Small intestine (tissue), 7 donors: ENCODE measurements at regions not wholly inside any gene's neighbourhood (a gene's known extent, or its start where the extent isn't known, plus 50 kb on each side); places are given as distances from the start of the nearest gene placed in this dataset.
A peak's percentile ranks its signal among the peaks of the same experiment; 100 is the strongest.

ENCODE experiments used
- DNase-seq, 2 donors: peaks; one replicate each; pipeline versions ENCODE4 v3.0.0 to v3.0.0-alpha.2; 2013
- FAIRE-seq: peaks from 2 replicates; lab custom pipeline; 2012; peaks lifted over from hg19 to GRCh38; lab: Jason Lieb, UNC
- H3K27ac ChIP-seq, 3 donors: one replicate each; pipeline ENCODE4 v1.5.1; 2013; ENCODE audit warnings: low read length in 2 of 3, mild to moderate bottlenecking in 2 of 3, control low read depth in 1 of 3, inconsistent platforms in 1 of 3, low read depth in 1 of 3, moderate library complexity in 1 of 3
- H3K27me3 ChIP-seq, 3 donors: one replicate each; pipeline ENCODE4 v1.6.1; 2013; ENCODE audit warnings: low read length in 3 of 3, inconsistent platforms in 1 of 3; ENCODE audit not compliant: control insufficient read depth in 3 of 3, insufficient read depth in 3 of 3
- H3K36me3 ChIP-seq, 3 donors: one replicate each; pipeline ENCODE4 v1.6.1; 2013; ENCODE audit warnings: low read length in 3 of 3, inconsistent platforms in 1 of 3, low read depth in 1 of 3, mild to moderate bottlenecking in 1 of 3, moderate library complexity in 1 of 3; ENCODE audit not compliant: control insufficient read depth in 3 of 3, insufficient read depth in 2 of 3
- H3K4me1 ChIP-seq, 3 donors: one replicate each; pipeline ENCODE4 v1.6.1; 2013; ENCODE audit warnings: low read length in 2 of 3, inconsistent platforms in 1 of 3, low read depth in 1 of 3, mild to moderate bottlenecking in 1 of 3, moderate library complexity in 1 of 3; ENCODE audit not compliant: control insufficient read depth in 3 of 3, insufficient read depth in 2 of 3
- H3K4me3 ChIP-seq, 3 donors: one replicate each; pipeline ENCODE4 v1.5.1; 2013; ENCODE audit warnings: low read length in 3 of 3, control low read depth in 1 of 3, inconsistent platforms in 1 of 3, low read depth in 1 of 3, mild to moderate bottlenecking in 1 of 3, moderate library complexity in 1 of 3
- H3K9me3 ChIP-seq, 2 donors: one replicate each; pipeline ENCODE4 v1.6.1; 2013; ENCODE audit warnings: low read depth in 1 of 2, low read length in 1 of 2; ENCODE audit not compliant: control insufficient read depth in 2 of 2, insufficient read depth in 1 of 2
- WGBS, 3 donors: extraction: QIAGEN DNeasy Blood & Tissue Kit; methylation state at CpG; one replicate each; pipeline ENCODE4 v1.1.7; 2013; 5-methylcytosine and 5-hydroxymethylcytosine counted together
- donor health status: healthy with polysubstance abuse.
- donor health status: control.
- donor health status: control.
- donor health status: Bipolar disorder and iron deficiency.
- donor health status: healthy.

GRCh38 chr10:3310016-3310784 is 137.6 kb upstream of the PITRM1 start:
- H3K36me3 ChIP-seq, result no peaks in the 10 kb centered on the region
- DNase-seq (no peak), FAIRE-seq (no peak)
- H3K27ac ChIP-seq, result no peak overlapping the region
- 66 to 73% (median 67%) methylated on average over 8 of the region's 8 CpGs for WGBS, 3 donors
- peaks cover 0 to 2% (median 0%) of the 10 kb centered on the region in 3 donors for H3K27me3 ChIP-seq
- no peak overlapping the region for H3K4me3 ChIP-seq
- no peaks in the 10 kb centered on the region for H3K4me1 ChIP-seq
- peaks cover 0 to 7% of the 10 kb centered on the region in 2 donors for H3K9me3 ChIP-seq

- Histone ChIP-seq H3K4me3 (no peak overlapping the region), H3K27me3 (peaks cover 0 to 2% (median 0%) of the 10 kb centered on the region in 3 donors), H3K4me1 (no peaks in the 10 kb centered on the region), H3K36me3 (no peaks in the 10 kb centered on the region), H3K27ac (no peak overlapping the region), H3K9me3 (peaks cover 0 to 7% of the 10 kb centered on the region in 2 donors)
- 82 to 91% (median 89%) methylated on average over 2 of the region's 2 CpGs for WGBS, 3 donors
- FAIRE-seq (no peak), DNase-seq (no peak)
Observed at GRCh38 chr10:3306050-3306449, 133.5 kb upstream of the PITRM1 start.

- H3K4me1 ChIP-seq, result no peaks in the 10 kb centered on the region
- FAIRE-seq (no peak), DNase-seq (no peak)
- no peaks in the 10 kb centered on the region for H3K36me3 ChIP-seq
- no peak overlapping the region for H3K27ac ChIP-seq
- H3K27me3 ChIP-seq, result peaks cover 0 to 6% (median 0%) of the 10 kb centered on the region in 3 donors
- H3K9me3 ChIP-seq, result no peaks in the 10 kb centered on the region
- WGBS, 3 donors, result 78 to 88% (median 78%) methylated on average over 14 of the region's 14 CpGs
- no peak overlapping the region for H3K4me3 ChIP-seq
Observed at GRCh38 chr10:3295582-3296151, 123.1 kb upstream of the PITRM1 start.

GRCh38 chr10:3294919-3295581 is 122.5 kb upstream of the PITRM1 start:
- FAIRE-seq (no peak), DNase-seq (no peak)
- H3K36me3 ChIP-seq, result no peaks in the 10 kb centered on the region
- H3K27me3 ChIP-seq, result peaks cover 0 to 6% (median 0%) of the 10 kb centered on the region in 3 donors
- WGBS, 3 donors, result 50 to 68% (median 62%) methylated on average over 14 of the region's 14 CpGs
- no peak overlapping the region for H3K4me3 ChIP-seq
- H3K9me3 ChIP-seq, result no peaks in the 10 kb centered on the region
- H3K4me1 ChIP-seq, result no peaks in the 10 kb centered on the region
- no peak overlapping the region for H3K27ac ChIP-seq

GRCh38 chr10:3293581-3294431 is 121.2 kb upstream of the PITRM1 start:
- peaks cover 0 to 6% (median 0%) of the 10 kb centered on the region in 3 donors for H3K27me3 ChIP-seq
- H3K36me3 ChIP-seq, result no peaks in the 10 kb centered on the region
- peak overlapping the region in 1 of 3 donors; percentile 14 for H3K27ac ChIP-seq
- no peaks in the 10 kb centered on the region for H3K9me3 ChIP-seq
- no peak for DNase-seq
- no peaks in the 10 kb centered on the region for H3K4me1 ChIP-seq
- WGBS, 3 donors, result 86 to 93% (median 87%) methylated on average over 19 of the region's 19 CpGs
- no peak for FAIRE-seq
- H3K4me3 ChIP-seq, result no peak overlapping the region

GRCh38 chr10:3292636-3293035 is 120.1 kb upstream of the PITRM1 start:
- 73 to 90% (median 89%) methylated on average over 8 of the region's 8 CpGs for WGBS, 3 donors
- H3K27me3 ChIP-seq, result peaks cover 0 to 3% (median 0%) of the 10 kb centered on the region in 3 donors
- peak in 1 of 2 donors; percentile 9 for DNase-seq

GRCh38 chr10:3290550-3290949 is 118.0 kb upstream of the PITRM1 start:
- DNase-seq (no peak), FAIRE-seq (no peak)
- H3K4me3 ChIP-seq, result no peak overlapping the region
- no peaks in the 10 kb centered on the region for H3K27me3 ChIP-seq
- H3K4me1 ChIP-seq, result no peaks in the 10 kb centered on the region
- H3K9me3 ChIP-seq, result no peaks in the 10 kb centered on the region
- no peak overlapping the region for H3K27ac ChIP-seq
- no peaks in the 10 kb centered on the region for H3K36me3 ChIP-seq
- 66 to 82% (median 75%) methylated on average over 12 of the region's 12 CpGs for WGBS, 3 donors

More at GRCh38 chr10:3292636-3293035, 120.1 kb upstream of the PITRM1 start:
- no peak overlapping the region for H3K4me3 ChIP-seq
- H3K9me3 ChIP-seq, result no peaks in the 10 kb centered on the region
- no peaks in the 10 kb centered on the region for H3K4me1 ChIP-seq
- no peaks in the 10 kb centered on the region for H3K36me3 ChIP-seq
- H3K27ac ChIP-seq, result peak overlapping the region in 1 of 3 donors; percentile 22
- FAIRE-seq, result no peak
